SU-DHL-6 (cell line): ENCODE measurements at regions not wholly inside any gene's neighbourhood (a gene's known extent, or its start where the extent isn't known, plus 50 kb on each side); places are given as distances from the start of the nearest gene placed in this dataset.
"Not testable (repeated sequence)": the region's sequence is repeated elsewhere in the genome, so short reads cannot be mapped to it uniquely, and the experiment has no call there.

Experiments
- H2AFZ ChIP-seq: fragments of 200-600 bp; sonication (generic); 2 replicates; pipeline ENCODE4 v1.6.1; 2014; ENCODE audit warnings: low read depth, mild to moderate bottlenecking, moderate library complexity, mixed read lengths, antibody characterized with exemption, low read length; ENCODE audit not compliant: severe bottlenecking
- H3F3A ChIP-seq: fragments of 200-600 bp; shearing (Covaris generic); 2 replicates; pipeline ENCODE4 v1.6.0; 2016; ENCODE audit warnings: antibody characterized with exemption, mild to moderate bottlenecking; ENCODE audit not compliant: insufficient read depth
- H3K27ac ChIP-seq: fragments of 200-600 bp; sonication (generic); 2 replicates; pipeline ENCODE4 v1.5.1; 2016; ENCODE audit warnings: low read depth, mild to moderate bottlenecking, low read length, moderate library complexity, mixed read lengths
- H3K27me3 ChIP-seq: fragments of 200-600 bp; sonication (generic), shearing (Covaris generic); 2 replicates; pipeline ENCODE4 v1.6.0; 2014; ENCODE audit warnings: mild to moderate bottlenecking, low read length
- H3K36me3 ChIP-seq: fragments of 200-600 bp; sonication (generic); 2 replicates; pipeline ENCODE4 v1.6.1; 2014; ENCODE audit warnings: mild to moderate bottlenecking, low read length, mixed read lengths
- H3K4me2 ChIP-seq: fragments of 300-600, 200-600 bp; shearing (Covaris generic), sonication (generic); 2 replicates; pipeline ENCODE4 v1.6.0; 2014; ENCODE audit warnings: low read length, low read depth, mild to moderate bottlenecking; ENCODE audit not compliant: poor library complexity, severe bottlenecking
- H3K4me3 ChIP-seq: fragments of 200-600 bp; sonication (generic); 2 replicates; pipeline ENCODE4 v1.5.1; 2014; ENCODE audit warnings: antibody characterized with exemption, low read length, mild to moderate bottlenecking, mixed read lengths; ENCODE audit not compliant: insufficient read depth, poor library complexity, severe bottlenecking
- H3K79me2 ChIP-seq: fragments of 200-600 bp; sonication (generic); 2 replicates; pipeline ENCODE4 v1.6.1; 2014; ENCODE audit warnings: mild to moderate bottlenecking, low read length, moderate library complexity; ENCODE audit not compliant: insufficient read depth
- H3K9ac ChIP-seq: fragments of 200-600 bp; sonication (generic); 2 replicates; pipeline ENCODE4 v1.7.0; 2014; ENCODE audit warnings: mild to moderate bottlenecking, low read length
- H3K9me2 ChIP-seq: fragments of 200-600 bp; sonication (generic); replicated peaks from 2 replicates; pipeline ENCODE4 v1.6.1; 2014; ENCODE audit warnings: low read length; ENCODE audit not compliant: insufficient read depth
- H3K9me3 ChIP-seq: fragments of 200-600 bp; sonication (generic); 2 replicates; pipeline ENCODE4 v1.6.1; 2014; ENCODE audit warnings: low read length, mixed read lengths; ENCODE audit not compliant: insufficient read depth
- H4K20me1 ChIP-seq: fragments of 200-600 bp; sonication (generic); 2 replicates; pipeline ENCODE4 v1.6.1; 2014; ENCODE audit warnings: low read depth, mild to moderate bottlenecking, antibody characterized with exemption, low read length, moderate library complexity, mixed read lengths
- EZH2phosphoT487 ChIP-seq: fragments of 200-600 bp; sonication (generic), shearing (Covaris generic); conservative IDR thresholded peaks from 2 replicates; pipeline ENCODE4 v1.6.1; 2018; ENCODE audit warnings: mild to moderate bottlenecking, antibody characterized with exemption, low read length, moderate library complexity, mixed read lengths
- TF ChIP-seq, protein P1 (sequence below): fragments of 200-600 bp; sonication (generic); IDR thresholded peaks from one replicate; pipeline ENCODE4 v1.5.1; 2017; ENCODE audit warnings: antibody characterized with exemption, mild to moderate bottlenecking, low read length, moderate library complexity; ENCODE audit not compliant: insufficient read depth, poor library complexity, severe bottlenecking

DNA sequence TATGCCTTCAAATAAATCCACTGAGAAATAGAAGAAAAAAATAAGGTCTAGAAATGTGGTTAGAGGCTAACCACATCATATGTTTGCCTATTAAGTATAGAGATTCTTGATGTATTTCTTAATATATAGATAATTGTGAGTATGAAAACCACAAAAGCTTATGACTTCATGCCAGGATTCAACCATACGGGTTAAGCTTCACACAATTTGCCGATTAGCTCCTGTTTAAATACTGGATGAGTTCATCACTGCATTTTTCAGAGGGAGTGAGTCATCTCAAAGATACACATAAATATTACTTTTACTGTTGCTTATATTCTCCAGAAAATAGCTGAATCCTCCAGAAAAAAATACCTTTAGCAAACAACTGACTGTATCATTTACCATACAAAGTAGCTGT is 79.6 kb downstream of the RPL10L start:
- Histone ChIP-seq H3K4me2 (no peak overlapping the region), H3K9ac (no peak overlapping the region), H3K36me3 (no peaks in the 10 kb centered on the region), H3K27me3 (no peaks in the 10 kb centered on the region), H3F3A (no peaks in the 10 kb centered on the region), H3K4me3 (no peak overlapping the region), H3K27ac (no peak overlapping the region), H3K9me3 (no peaks in the 10 kb centered on the region), H4K20me1 (no peaks in the 10 kb centered on the region), H3K9me2 (no peaks in the 10 kb centered on the region), H2AFZ (no peak overlapping the region), H3K79me2 (no peaks in the 10 kb centered on the region)
- no peak for TF ChIP-seq EZH2phosphoT487

DNA sequence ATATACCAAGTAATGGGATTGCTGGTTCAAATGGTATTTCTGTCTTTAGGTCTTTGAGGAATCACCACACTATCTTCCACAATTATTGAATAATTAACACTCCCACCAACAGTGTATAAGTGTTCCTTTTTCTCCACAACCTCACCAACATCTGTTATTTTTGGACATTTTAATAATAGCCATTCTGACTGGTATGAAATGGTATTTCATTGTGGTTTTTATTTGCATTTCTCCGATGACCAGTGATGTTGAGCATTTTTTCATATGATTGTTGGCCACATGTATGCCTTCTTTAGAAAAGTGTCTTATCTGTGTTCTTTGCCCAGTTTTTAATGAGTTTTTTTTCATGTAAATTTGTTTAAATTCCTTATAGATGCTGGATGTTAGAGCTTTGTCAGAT is 83.4 kb downstream of the RPL10L start:
- not testable (repeated sequence) for H3K9me2 ChIP-seq, H3K79me2 ChIP-seq, H3K9ac ChIP-seq

GRCh38 chr14:46550836-46551235 is 100.7 kb downstream of the RPL10L start:
- H3K4me3 ChIP-seq: no peak overlapping the region

More for the DNA sequence above, 83.4 kb downstream of the RPL10L start:
- not testable (repeated sequence) for H3K9me3 ChIP-seq, H3K4me3 ChIP-seq, H4K20me1 ChIP-seq, H3K36me3 ChIP-seq, H3K27ac ChIP-seq, H2AFZ ChIP-seq, H3K4me2 ChIP-seq, H3F3A ChIP-seq, H3K27me3 ChIP-seq

GRCh38 chr14:46540986-46541385 is 110.6 kb downstream of the RPL10L start:
- TF ChIP-seq, protein P1, sequence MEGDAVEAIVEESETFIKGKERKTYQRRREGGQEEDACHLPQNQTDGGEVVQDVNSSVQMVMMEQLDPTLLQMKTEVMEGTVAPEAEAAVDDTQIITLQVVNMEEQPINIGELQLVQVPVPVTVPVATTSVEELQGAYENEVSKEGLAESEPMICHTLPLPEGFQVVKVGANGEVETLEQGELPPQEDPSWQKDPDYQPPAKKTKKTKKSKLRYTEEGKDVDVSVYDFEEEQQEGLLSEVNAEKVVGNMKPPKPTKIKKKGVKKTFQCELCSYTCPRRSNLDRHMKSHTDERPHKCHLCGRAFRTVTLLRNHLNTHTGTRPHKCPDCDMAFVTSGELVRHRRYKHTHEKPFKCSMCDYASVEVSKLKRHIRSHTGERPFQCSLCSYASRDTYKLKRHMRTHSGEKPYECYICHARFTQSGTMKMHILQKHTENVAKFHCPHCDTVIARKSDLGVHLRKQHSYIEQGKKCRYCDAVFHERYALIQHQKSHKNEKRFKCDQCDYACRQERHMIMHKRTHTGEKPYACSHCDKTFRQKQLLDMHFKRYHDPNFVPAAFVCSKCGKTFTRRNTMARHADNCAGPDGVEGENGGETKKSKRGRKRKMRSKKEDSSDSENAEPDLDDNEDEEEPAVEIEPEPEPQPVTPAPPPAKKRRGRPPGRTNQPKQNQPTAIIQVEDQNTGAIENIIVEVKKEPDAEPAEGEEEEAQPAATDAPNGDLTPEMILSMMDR: no peak
- no peak for TF ChIP-seq EZH2phosphoT487
- Histone ChIP-seq H3K4me2 (no peak overlapping the region), H3K27ac (no peak overlapping the region), H3K4me3 (no peak overlapping the region), H3F3A (no peaks in the 10 kb centered on the region), H3K9me3 (no peaks in the 10 kb centered on the region), H3K27me3 (no peaks in the 10 kb centered on the region), H3K9me2 (no peaks in the 10 kb centered on the region), H3K79me2 (no peaks in the 10 kb centered on the region), H4K20me1 (no peaks in the 10 kb centered on the region), H3K36me3 (no peaks in the 10 kb centered on the region), H2AFZ (no peak overlapping the region), H3K9ac (no peak overlapping the region)

More at GRCh38 chr14:46550836-46551235, 100.7 kb downstream of the RPL10L start:
- H3F3A ChIP-seq: no peaks in the 10 kb centered on the region
- no peaks in the 10 kb centered on the region for H4K20me1 ChIP-seq
- H3K9me2 ChIP-seq: no peaks in the 10 kb centered on the region
- no peak for TF ChIP-seq EZH2phosphoT487
- TF ChIP-seq, protein P1: no peak
- H3K79me2 ChIP-seq: no peaks in the 10 kb centered on the region
- no peak overlapping the region for H2AFZ ChIP-seq
- no peaks in the 10 kb centered on the region for H3K27me3 ChIP-seq
- no peaks in the 10 kb centered on the region for H3K36me3 ChIP-seq
- H3K27ac ChIP-seq: no peak overlapping the region
- no peak overlapping the region for H3K9ac ChIP-seq
- H3K4me2 ChIP-seq: no peak overlapping the region
- no peaks in the 10 kb centered on the region for H3K9me3 ChIP-seq
